ENCODE measurements at regions not wholly inside any gene's neighbourhood (a gene's known extent, or its start where the extent isn't known, plus 50 kb on each side); places are given as distances from the start of the nearest gene placed in this dataset.

DNA sequence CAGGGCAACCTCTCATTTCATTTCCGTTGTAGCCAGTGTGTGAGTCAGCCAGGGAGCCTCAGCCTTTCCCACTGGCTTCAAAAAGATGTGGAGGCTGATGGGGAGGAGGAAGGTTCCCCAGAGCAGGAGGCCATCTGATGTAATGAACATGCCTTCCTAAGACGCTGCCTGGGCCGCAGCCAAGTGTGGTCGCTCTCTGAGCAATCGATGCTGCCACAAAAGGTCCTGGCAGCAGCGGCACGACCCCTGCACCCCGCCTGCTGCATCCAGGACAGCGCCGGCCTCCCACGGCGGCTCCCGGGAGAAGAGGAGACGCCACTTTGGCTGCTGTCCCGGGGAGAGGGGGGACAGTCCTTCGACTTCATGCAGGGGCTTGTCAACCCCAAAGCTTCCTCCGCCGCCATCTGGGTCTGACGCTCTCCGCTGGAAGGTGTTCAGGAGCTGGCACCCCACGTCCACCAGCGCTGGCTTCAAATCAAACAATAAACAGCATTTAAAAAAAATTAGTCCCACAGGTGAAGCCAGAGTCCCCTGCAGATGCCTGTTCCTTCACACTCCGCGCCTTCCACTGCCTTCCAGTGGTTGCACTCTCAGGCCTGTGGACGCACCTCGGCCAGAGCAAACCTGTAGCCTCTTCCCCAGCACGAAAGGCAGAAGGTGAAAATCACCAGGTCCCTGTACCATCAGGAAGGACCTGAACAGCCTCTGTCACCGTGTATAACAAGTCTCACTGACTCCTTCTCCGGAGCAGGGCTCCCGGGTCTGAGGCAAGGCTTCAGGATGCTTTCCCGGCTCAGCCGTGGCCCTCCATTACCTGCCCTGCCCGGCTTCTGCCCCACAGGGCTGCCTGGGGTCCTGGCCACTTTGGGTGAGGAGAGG lies 930.7 kb downstream of the BRD1 start:
- TF ChIP-seq EZH2phosphoT487 (IDR thresholded peaks at IDR 0.05; ENCODE audit: insufficient read depth, low read depth) (no peak), EZH2 (IDR thresholded peaks at IDR 0.05; ENCODE audit: insufficient read depth, poor library complexity, severe bottlenecking) (no peak)
